RWPE1 (cell line): ENCODE measurements at regions not wholly inside any gene's neighbourhood (a gene's known extent, or its start where the extent isn't known, plus 50 kb on each side); places are given as distances from the start of the nearest gene placed in this dataset.

ENCODE experiments used
- CTCF ChIA-PET: fragments of 350-600 bp; sonication (Branson Sonifier 250); formaldehyde crosslinking; extraction: SDS; loops from one replicate; lab custom pipeline; 2021; lab: Yijun Ruan, JAX
- POLR2A ChIA-PET: fragments of 400-600 bp; formaldehyde crosslinking; extraction: SDS; loops from one replicate; lab custom pipeline; 2020; ENCODE audit warnings: antibody characterized with exemption; ENCODE audit not compliant: low non-redundant PET; lab: Yijun Ruan, JAX
- DNase-seq: peaks from one replicate; pipeline ENCODE4 v3.0.0; 2012; ENCODE audit warnings: low spot score
- H3K27ac ChIP-seq: fragments of 450-650 bp; 2 replicates; pipeline ENCODE4 v1.5.1; 2017
- TF ChIP-seq, protein P1 (sequence below): fragments of 450-650 bp; conservative IDR thresholded peaks from 2 replicates; pipeline ENCODE4 v1.5.1; 2017; ENCODE audit warnings: low read depth, mild to moderate bottlenecking

- CTCF ChIA-PET, result no interaction called here
- no peak for DNase-seq
- POLR2A ChIA-PET, result no interaction called here
- TF ChIP-seq, protein P1, sequence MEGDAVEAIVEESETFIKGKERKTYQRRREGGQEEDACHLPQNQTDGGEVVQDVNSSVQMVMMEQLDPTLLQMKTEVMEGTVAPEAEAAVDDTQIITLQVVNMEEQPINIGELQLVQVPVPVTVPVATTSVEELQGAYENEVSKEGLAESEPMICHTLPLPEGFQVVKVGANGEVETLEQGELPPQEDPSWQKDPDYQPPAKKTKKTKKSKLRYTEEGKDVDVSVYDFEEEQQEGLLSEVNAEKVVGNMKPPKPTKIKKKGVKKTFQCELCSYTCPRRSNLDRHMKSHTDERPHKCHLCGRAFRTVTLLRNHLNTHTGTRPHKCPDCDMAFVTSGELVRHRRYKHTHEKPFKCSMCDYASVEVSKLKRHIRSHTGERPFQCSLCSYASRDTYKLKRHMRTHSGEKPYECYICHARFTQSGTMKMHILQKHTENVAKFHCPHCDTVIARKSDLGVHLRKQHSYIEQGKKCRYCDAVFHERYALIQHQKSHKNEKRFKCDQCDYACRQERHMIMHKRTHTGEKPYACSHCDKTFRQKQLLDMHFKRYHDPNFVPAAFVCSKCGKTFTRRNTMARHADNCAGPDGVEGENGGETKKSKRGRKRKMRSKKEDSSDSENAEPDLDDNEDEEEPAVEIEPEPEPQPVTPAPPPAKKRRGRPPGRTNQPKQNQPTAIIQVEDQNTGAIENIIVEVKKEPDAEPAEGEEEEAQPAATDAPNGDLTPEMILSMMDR, result no peak
- no peak overlapping the region for H3K27ac ChIP-seq
Measured at GRCh38 chr2:120990451-120990871, 254.8 kb downstream of the GLI2 start.

DNA sequence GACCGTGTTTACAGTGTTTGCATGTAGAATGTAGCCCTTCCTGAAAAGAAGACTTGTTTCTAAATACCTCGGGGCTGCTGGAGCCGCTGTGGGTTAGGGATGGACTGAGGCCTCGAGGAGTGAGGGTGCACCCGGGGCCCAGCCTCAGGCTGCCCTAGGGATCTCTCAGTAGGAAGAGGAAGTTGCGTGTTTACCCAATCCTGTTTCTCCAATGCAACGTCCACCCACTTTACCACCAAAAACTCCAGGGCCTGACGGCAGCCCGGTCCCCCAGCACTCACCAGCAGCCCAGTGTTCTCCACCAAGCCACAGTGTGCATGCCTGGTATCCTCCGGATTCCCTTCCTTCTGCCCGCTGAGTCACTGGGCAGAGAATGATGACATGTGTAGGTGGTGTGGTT, 255.8 kb downstream of the GLI2 start:
- CTCF ChIA-PET, result no interaction called here
- POLR2A ChIA-PET, result no interaction called here
- TF ChIP-seq, protein P1, result no peak
- H3K27ac ChIP-seq, result no peak overlapping the region
- no peak for DNase-seq

DNA sequence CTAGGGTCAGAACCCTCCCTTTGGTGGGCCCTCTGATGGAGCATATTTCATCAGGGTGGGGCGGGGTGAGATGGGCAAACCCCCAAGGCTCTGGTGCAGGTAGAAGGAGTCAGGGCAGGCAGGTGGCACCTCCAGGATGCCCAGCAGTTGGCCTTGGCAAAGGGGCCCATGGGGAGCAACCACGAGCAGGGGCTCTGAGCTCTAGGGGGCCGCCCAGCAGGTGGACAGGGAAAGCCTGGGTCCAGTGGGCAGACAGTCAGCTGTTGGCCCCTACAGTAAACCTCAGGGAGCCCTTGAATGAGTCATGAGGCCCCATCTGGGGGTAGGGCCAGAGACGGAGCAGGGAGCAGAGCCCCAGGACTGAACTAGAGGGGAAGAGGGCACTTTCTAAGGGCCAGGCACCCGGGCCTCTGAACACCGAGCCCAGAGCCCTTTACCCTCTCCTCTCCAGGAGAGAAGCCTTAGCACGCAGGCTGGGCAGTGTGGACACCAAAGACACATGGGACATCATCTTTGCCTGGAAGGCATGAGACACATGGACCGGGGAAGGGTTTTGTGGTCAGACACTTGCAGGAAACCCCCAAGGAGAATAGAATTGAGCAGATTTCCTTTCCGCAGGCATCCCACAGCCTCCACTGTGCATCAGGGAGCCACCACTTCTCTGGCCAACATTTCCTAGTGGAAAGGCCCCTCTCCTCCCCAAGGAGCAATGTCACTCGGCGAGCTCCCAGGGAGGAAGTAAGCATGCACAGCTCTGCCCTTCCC, 257.3 kb downstream of the GLI2 start:
- no peak overlapping the region for H3K27ac ChIP-seq
- ChIA-PET CTCF (interaction anchor here (0.6 kb wide), 1 partner anchor 21 kb away, joined by 3 read pairs; no protein-coding TSS in a partner anchor), POLR2A (no interaction called here)
- DNase-seq, result no peak
- TF ChIP-seq, protein P1, result no peak

GRCh38 chr2:120993661-120994060, 258.0 kb downstream of the GLI2 start:
- POLR2A ChIA-PET, result no interaction called here
- TF ChIP-seq, protein P1, result no peak
- H3K27ac ChIP-seq, result no peak overlapping the region
- no peak for DNase-seq
- CTCF ChIA-PET, result no interaction called here

DNA sequence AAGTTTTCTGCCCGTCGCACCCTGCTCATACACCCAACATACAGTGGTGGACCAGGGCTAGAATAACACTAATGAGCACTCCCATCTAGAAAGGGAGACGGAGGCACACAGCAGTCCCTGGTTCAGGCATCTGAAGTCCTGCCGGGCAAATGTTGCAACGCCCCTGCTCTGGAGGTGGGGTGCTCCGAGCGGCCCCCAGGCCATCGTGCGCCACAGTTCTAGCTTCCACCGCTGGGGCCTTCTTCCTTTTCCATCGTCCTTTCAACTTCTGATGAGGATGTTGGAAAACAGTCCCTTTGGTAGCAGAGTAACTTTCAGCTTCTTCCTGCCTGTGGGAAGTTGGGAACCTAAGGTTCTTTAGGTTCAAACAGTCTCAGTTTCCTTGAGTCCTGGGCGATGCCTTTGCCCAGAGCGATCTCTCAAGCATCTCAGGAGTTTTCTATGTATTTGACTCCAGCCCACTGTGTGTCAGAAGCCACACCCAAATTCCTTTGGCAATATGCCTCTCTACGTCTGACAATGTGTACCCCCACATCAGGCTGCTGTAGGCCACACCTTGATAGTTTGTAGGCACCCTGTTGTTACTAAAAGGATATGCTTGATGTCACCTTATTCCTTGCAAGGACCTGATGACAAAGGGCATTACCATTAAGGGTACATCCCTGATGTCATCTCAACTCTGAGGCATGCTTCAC, 258.8 kb downstream of the GLI2 start:
- CTCF ChIA-PET, result no interaction called here

GRCh38 chr2:120995152-120995551, 259.5 kb downstream of the GLI2 start:
- DNase-seq, result no peak
- ChIA-PET CTCF (no interaction called here), POLR2A (no interaction called here)
- no peak overlapping the region for H3K27ac ChIP-seq
- TF ChIP-seq, protein P1, result no peak

More for the DNA sequence above, 258.8 kb downstream of the GLI2 start:
- no peak for DNase-seq
- POLR2A ChIA-PET, result no interaction called here
- no peak overlapping the region for H3K27ac ChIP-seq
- TF ChIP-seq, protein P1, result no peak
